SK-N-SH (cell line): ENCODE measurements at regions not wholly inside any gene's neighbourhood (a gene's known extent, or its start where the extent isn't known, plus 50 kb on each side); places are given as distances from the start of the nearest gene placed in this dataset.

Experiments used
- CTCF ChIA-PET: fragments of 300-600, 350-600 bp; formaldehyde crosslinking; extraction: SDS; loops from one replicate; lab custom pipeline; 2021; lab: Yijun Ruan, JAX
- POLR2A ChIA-PET: fragments of 350-600 bp; sonication (Branson Sonifier 250); formaldehyde crosslinking; extraction: SDS; loops from one replicate; lab custom pipeline; 2020; ENCODE audit warnings: antibody characterized with exemption, inconsistent platforms; lab: Yijun Ruan, JAX
- DNase-seq: peaks from one replicate; pipeline ENCODE4 v3.0.0; 2012
- H2AFZ ChIP-seq: fragments of 200-600 bp; sonication (generic); 2 replicates; pipeline ENCODE4 v1.8.1; 2016; ENCODE audit warnings: antibody characterized with exemption, mild to moderate bottlenecking, low read depth
- H3F3A ChIP-seq: fragments of 200-600 bp; sonication (generic); replicated peaks from 2 replicates; pipeline ENCODE3; 2016; ENCODE audit warnings: antibody characterized with exemption, mild to moderate bottlenecking; ENCODE audit not compliant: insufficient read depth
- H3K27ac ChIP-seq, 2 experiments: fragments of 200-500 bp in 1 of 2; fragments of 200-600 bp in 1 of 2; sonication (Bioruptor generic) in 1 of 2; sonication (generic), shearing (Covaris generic) in 1 of 2; 2 replicates each; pipeline versions ENCODE4 v1.5.1 to v1.6.1; 2014 to 2016; ENCODE audit warnings: low read depth in 2 of 2, inconsistent platforms in 1 of 2, low read length in 1 of 2, mild to moderate bottlenecking in 1 of 2, mixed read lengths in 1 of 2
- H3K27me3 ChIP-seq: fragments of 200-600 bp; sonication (generic), shearing (Covaris generic); 2 replicates; pipeline ENCODE4 v1.6.1; 2016; ENCODE audit warnings: mixed run types; ENCODE audit not compliant: insufficient read depth
- H3K36me3 ChIP-seq, 2 experiments: fragments of 200-500 bp in 1 of 2; fragments of 200-600 bp in 1 of 2; sonication (Bioruptor generic) in 1 of 2; sonication (generic) in 1 of 2; replicated peaks in 1 of 2; 2 replicates each; pipeline versions ENCODE3 to v1.5.1; 2014 to 2016; ENCODE audit warnings: low read length in 1 of 2, mild to moderate bottlenecking in 1 of 2; ENCODE audit not compliant: insufficient read depth in 2 of 2, control insufficient read depth in 1 of 2
- H3K4me1 ChIP-seq, 2 experiments: fragments of 200-500 bp in 1 of 2; fragments of 200-600 bp in 1 of 2; sonication (Bioruptor generic) in 1 of 2; sonication (generic), shearing (Covaris generic) in 1 of 2; 2 replicates each; pipeline versions ENCODE4 v1.5.1 to v1.6.1; 2014 to 2016; ENCODE audit warnings: low read depth in 1 of 2, low read length in 1 of 2, mixed run types in 1 of 2; ENCODE audit not compliant: insufficient read depth in 2 of 2, control insufficient read depth in 1 of 2
- H3K4me2 ChIP-seq: fragments of 200-600 bp; sonication (generic), shearing (Covaris generic); 2 replicates; pipeline ENCODE4 v1.6.1; 2017; ENCODE audit warnings: mixed run types
- H3K4me3 ChIP-seq, 2 experiments: fragments of 200-500 bp in 1 of 2; fragments of 200-600 bp in 1 of 2; sonication (Bioruptor generic) in 1 of 2; sonication (generic), shearing (Covaris generic) in 1 of 2; 2 replicates each; pipeline versions ENCODE4 v1.5.1 to v1.8.1; 2014 to 2016; ENCODE audit warnings: low read depth in 2 of 2, inconsistent platforms in 1 of 2, low read length in 1 of 2, mild to moderate bottlenecking in 1 of 2, mixed read lengths in 1 of 2, moderate library complexity in 1 of 2
- H3K79me2 ChIP-seq: fragments of 200-600 bp; sonication (generic); 2 replicates; pipeline ENCODE4 v1.8.1; 2017; ENCODE audit warnings: mild to moderate bottlenecking; ENCODE audit not compliant: insufficient read depth
- H3K9ac ChIP-seq: fragments of 200-600 bp; sonication (generic); 2 replicates; pipeline ENCODE4 v1.6.1; 2017; ENCODE audit warnings: mixed run types
- H3K9me2 ChIP-seq: fragments of 200-600 bp; sonication (generic); 2 replicates; pipeline ENCODE4 v1.6.1; 2017; ENCODE audit warnings: mixed run types
- H3K9me3 ChIP-seq: fragments of 200-600 bp; sonication (generic); 2 replicates; pipeline ENCODE4 v1.6.1; 2017; ENCODE audit warnings: mixed run types, mild to moderate bottlenecking, moderate library complexity
- H4K20me1 ChIP-seq: fragments of 200-600 bp; sonication (generic); 2 replicates; pipeline ENCODE4 v1.6.1; 2017; ENCODE audit warnings: mild to moderate bottlenecking, mixed run types; ENCODE audit not compliant: insufficient read depth
- CTCF ChIP-seq: fragments of 200-600 bp; sonication (generic); IDR thresholded peaks from 2 replicates; pipeline ENCODE4 v1.6.1; 2017; ENCODE audit warnings: antibody characterized with exemption, mild to moderate bottlenecking, moderate library complexity
- EZH2phosphoT487 ChIP-seq: fragments of 200-600 bp; sonication (generic); IDR thresholded peaks from 2 replicates; pipeline ENCODE4 v1.6.1; 2017; ENCODE audit warnings: low read depth, mixed run types, mild to moderate bottlenecking, antibody characterized with exemption, moderate library complexity, borderline replicate concordance
- GATA2 ChIP-seq: sonication (generic); formaldehyde crosslinking; IDR thresholded peaks from 2 replicates; pipeline ENCODE4 v1.5.0; 2020; ENCODE audit warnings: mild to moderate bottlenecking, missing genetic modification reagents
- IRF3 ChIP-seq: fragments of 150-350 bp; IDR thresholded peaks from 2 replicates; pipeline ENCODE4 v1.6.1; 2016; ENCODE audit warnings: mild to moderate bottlenecking, low read depth, low read length
- MAX ChIP-seq: IDR thresholded peaks from 2 replicates; pipeline ENCODE4 v1.4.0; 2012; ENCODE audit warnings: low read depth
- MEF2A ChIP-seq: IDR thresholded peaks from 2 replicates; pipeline ENCODE4 v1.4.0; 2012; ENCODE audit warnings: low read depth, borderline replicate concordance
- NFIC ChIP-seq: IDR thresholded peaks from 2 replicates; pipeline ENCODE4 v1.4.0; 2012; ENCODE audit warnings: borderline replicate concordance
- REST ChIP-seq: IDR thresholded peaks from 2 replicates; pipeline ENCODE4 v1.6.1; 2012; ENCODE audit warnings: mild to moderate bottlenecking, low read depth, low read length, moderate library complexity
- RXRA ChIP-seq: IDR thresholded peaks from 2 replicates; pipeline ENCODE4 v1.4.0; 2012; ENCODE audit warnings: low read depth, mild to moderate bottlenecking, borderline replicate concordance
- SIN3A ChIP-seq: IDR thresholded peaks from 2 replicates; pipeline ENCODE4 v1.6.1; 2012; ENCODE audit warnings: low read depth, mild to moderate bottlenecking, low read length, moderate library complexity, borderline replicate concordance
- TEAD4 ChIP-seq: IDR thresholded peaks from 2 replicates; pipeline ENCODE4 v1.4.0; 2012; ENCODE audit warnings: mild to moderate bottlenecking, borderline replicate concordance; ENCODE audit not compliant: insufficient read depth
- USF1 ChIP-seq: IDR thresholded peaks from 2 replicates; pipeline ENCODE4 v1.4.0; 2012; ENCODE audit warnings: low read depth, borderline replicate concordance
- USF2 ChIP-seq: fragments of 150-350 bp; IDR thresholded peaks from 2 replicates; pipeline ENCODE4 v1.6.1; 2017; ENCODE audit warnings: antibody characterized with exemption, low read length, low read depth, borderline replicate concordance
- YY1 ChIP-seq: IDR thresholded peaks from 2 replicates; pipeline ENCODE4 v1.4.0; 2012; ENCODE audit warnings: low read depth, mild to moderate bottlenecking
- WGBS: methylation state at CpG from one replicate; pipeline ENCODE4 v1.1.6; 2017; ENCODE audit warnings: low lambda C conversion rate; 5-methylcytosine and 5-hydroxymethylcytosine counted together

GRCh38 chr14:85441909-85442643 is 87.9 kb upstream of the FLRT2 start:
- no peaks in the 10 kb centered on the region for H3K27me3 ChIP-seq
- peaks cover 37% of the 10 kb centered on the region for H3F3A ChIP-seq
- no peak overlapping the region for H3K4me3 ChIP-seq
- POLR2A ChIA-PET: no interaction called here
- WGBS: 56% methylated on average over 2 of the region's 2 CpGs
- CTCF ChIA-PET: no interaction called here
- H3K36me3 ChIP-seq: no peaks in the 10 kb centered on the region
- H2AFZ ChIP-seq: no peak overlapping the region
- TF ChIP-seq REST (no peak), USF2 (no peak), GATA2 (no peak), IRF3 (no peak), MEF2A (no peak), YY1 (no peak), TEAD4 (no peak), SIN3A (no peak), EZH2phosphoT487 (no peak), RXRA (no peak), MAX (no peak), USF1 (no peak), NFIC (no peak), CTCF (no peak)
- no peaks in the 10 kb centered on the region for H3K79me2 ChIP-seq
- H3K27ac ChIP-seq: no peak overlapping the region
- DNase-seq: no peak
- no peaks in the 10 kb centered on the region for H4K20me1 ChIP-seq
- H3K4me2 ChIP-seq: no peak overlapping the region
- no peak overlapping the region for H3K9ac ChIP-seq
- no peaks in the 10 kb centered on the region for H3K9me2 ChIP-seq
- H3K4me1 ChIP-seq: peaks cover 0 to 20% of the 10 kb centered on the region in 2 experiments; a peak in 2 of 4 replicates
- H3K9me3 ChIP-seq: no peaks in the 10 kb centered on the region
